Astrocyte (in vitro differentiated cells and primary cell): ENCODE measurements at regions not wholly inside any gene's neighbourhood (a gene's known extent, or its start where the extent isn't known, plus 50 kb on each side); places are given as distances from the start of the nearest gene placed in this dataset.

ENCODE experiments used
- DNase-seq: peaks from one replicate; pipeline ENCODE4 v3.0.0-alpha.2; 2010; ENCODE audit warnings: low read depth
- FAIRE-seq: peaks from 2 replicates; lab custom pipeline; 2011; peaks lifted over from hg19 to GRCh38; lab: Jason Lieb, UNC
- H2AFZ ChIP-seq: 2 replicates; pipeline ENCODE4 v1.6.0; 2012; ENCODE audit warnings: low read depth, low read length, inconsistent platforms
- H3K27ac ChIP-seq: 2 replicates; pipeline ENCODE4 v1.5.1; 2011; ENCODE audit warnings: low read depth, low read length, inconsistent platforms
- H3K27me3 ChIP-seq: 2 replicates; pipeline ENCODE4 v1.6.0; 2011; ENCODE audit warnings: low read length, inconsistent platforms; ENCODE audit not compliant: insufficient read depth
- H3K36me3 ChIP-seq: 2 replicates; pipeline ENCODE4 v1.5.1; 2011; ENCODE audit warnings: low read length, inconsistent platforms; ENCODE audit not compliant: insufficient read depth
- H3K4me1 ChIP-seq: 2 replicates; pipeline ENCODE4 v1.5.1; 2011; ENCODE audit warnings: low read length, inconsistent platforms; ENCODE audit not compliant: insufficient read depth
- H3K4me2 ChIP-seq: 2 replicates; pipeline ENCODE4 v1.6.0; 2012; ENCODE audit warnings: low read length, inconsistent platforms
- H3K4me3 ChIP-seq: 2 replicates; pipeline ENCODE4 v1.5.1; 2011; ENCODE audit warnings: low read depth, mild to moderate bottlenecking, low read length, inconsistent platforms; ENCODE audit not compliant: insufficient read depth
- H3K79me2 ChIP-seq: 2 replicates; pipeline ENCODE4 v1.6.0; 2012; ENCODE audit warnings: mild to moderate bottlenecking, low read length, inconsistent platforms; ENCODE audit not compliant: insufficient read depth
- H3K9ac ChIP-seq: 2 replicates; pipeline ENCODE4 v1.6.0; 2012; ENCODE audit warnings: mild to moderate bottlenecking, low read length, inconsistent platforms
- H3K9me3 ChIP-seq: 2 replicates; pipeline ENCODE4 v1.5.1; 2012; ENCODE audit warnings: low read depth, mild to moderate bottlenecking, low read length, inconsistent platforms; ENCODE audit not compliant: insufficient read depth
- H4K20me1 ChIP-seq: 2 replicates; pipeline ENCODE4 v1.6.0; 2012; ENCODE audit warnings: low read length, inconsistent platforms; ENCODE audit not compliant: insufficient read depth
- H3K27ac Mint-ChIP-seq: one replicate; pipeline ENCODE4 v1.8.0; 2021; ENCODE audit warnings: mild to moderate bottlenecking, mixed read lengths; ENCODE audit not compliant: unreplicated experiment
- H3K27me3 Mint-ChIP-seq: one replicate; pipeline ENCODE4 v1.8.0; 2021; ENCODE audit warnings: low read depth, mixed read lengths; ENCODE audit not compliant: unreplicated experiment
- H3K36me3 Mint-ChIP-seq: one replicate; pipeline ENCODE4 v1.8.0; 2021; ENCODE audit warnings: low read depth, mixed read lengths; ENCODE audit not compliant: unreplicated experiment
- H3K4me1 Mint-ChIP-seq: one replicate; pipeline ENCODE4 v1.8.0; 2021; ENCODE audit warnings: low read depth, mixed read lengths; ENCODE audit not compliant: unreplicated experiment
- H3K4me3 Mint-ChIP-seq: one replicate; pipeline ENCODE4 v1.8.0; 2021; ENCODE audit warnings: mild to moderate bottlenecking, moderate library complexity, mixed read lengths; ENCODE audit not compliant: unreplicated experiment
- H3K9me3 Mint-ChIP-seq: one replicate; pipeline ENCODE4 v1.8.0; 2021; ENCODE audit warnings: mild to moderate bottlenecking, mixed read lengths; ENCODE audit not compliant: unreplicated experiment
- CTCF ChIP-seq: IDR thresholded peaks from 2 replicates; pipeline ENCODE4 v1.5.1; 2011; ENCODE audit warnings: low read depth, mild to moderate bottlenecking, inconsistent platforms, low read length, moderate library complexity; ENCODE audit not compliant: insufficient read depth
- EZH2 ChIP-seq: IDR thresholded peaks from 2 replicates; pipeline ENCODE4 v1.6.1; 2012; ENCODE audit warnings: mild to moderate bottlenecking, low read length, inconsistent platforms; ENCODE audit not compliant: insufficient read depth

DNA sequence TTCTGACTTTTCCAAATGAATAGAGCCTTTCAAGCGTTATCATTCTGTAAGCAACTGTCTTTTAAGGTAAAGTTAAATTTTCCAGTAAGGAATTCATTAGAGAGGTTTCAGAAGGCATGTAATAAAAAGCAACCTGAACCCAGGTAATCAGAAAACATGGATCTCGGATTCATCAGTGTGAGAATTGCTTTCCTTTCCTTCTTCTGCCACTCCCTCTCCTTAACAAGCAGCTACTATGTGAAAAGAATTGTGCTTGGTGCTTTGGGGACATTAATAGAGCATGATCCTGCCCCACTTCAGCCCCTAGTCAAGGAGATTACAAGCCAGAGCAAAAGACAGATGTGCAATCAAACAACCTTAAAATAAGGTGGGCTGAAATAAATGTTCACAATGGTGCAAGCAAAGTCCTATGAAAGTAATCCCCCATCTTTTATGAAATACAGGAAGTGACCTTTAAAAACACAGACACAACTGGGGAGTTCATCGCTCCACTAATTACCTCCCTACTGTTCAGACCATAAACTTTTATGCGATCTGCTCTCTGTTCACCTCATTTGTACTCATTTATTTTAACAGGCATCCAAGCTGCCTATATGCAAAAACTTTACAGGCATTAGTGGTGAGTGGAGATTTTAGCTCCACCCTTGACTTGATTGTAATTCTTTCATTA is 122.9 kb upstream of the RASGEF1B start:
- H3K4me2 ChIP-seq, result no peak overlapping the region
- H3K4me1 ChIP-seq, result no peaks in the 10 kb centered on the region
- H3K9me3 ChIP-seq, result no peaks in the 10 kb centered on the region
- DNase-seq (no peak), FAIRE-seq (no peak)
- H3K36me3 ChIP-seq, result no peaks in the 10 kb centered on the region
- no peaks in the 10 kb centered on the region for H3K27me3 Mint-ChIP-seq
- no peak overlapping the region for H3K4me3 ChIP-seq
- no peaks in the 10 kb centered on the region for H3K9me3 Mint-ChIP-seq
- no peaks in the 10 kb centered on the region for H3K27me3 ChIP-seq
- TF ChIP-seq EZH2 (no peak), CTCF (no peak)
- no peak overlapping the region for H3K27ac Mint-ChIP-seq
- H3K36me3 Mint-ChIP-seq, result no peaks in the 10 kb centered on the region
- H3K27ac ChIP-seq, result no peak overlapping the region
- no peaks in the 10 kb centered on the region for H4K20me1 ChIP-seq
- H3K4me1 Mint-ChIP-seq, result no peaks in the 10 kb centered on the region
- H3K9ac ChIP-seq, result no peak overlapping the region
- H2AFZ ChIP-seq, result no peak overlapping the region
- no peak overlapping the region for H3K4me3 Mint-ChIP-seq
- H3K79me2 ChIP-seq, result no peaks in the 10 kb centered on the region

DNA sequence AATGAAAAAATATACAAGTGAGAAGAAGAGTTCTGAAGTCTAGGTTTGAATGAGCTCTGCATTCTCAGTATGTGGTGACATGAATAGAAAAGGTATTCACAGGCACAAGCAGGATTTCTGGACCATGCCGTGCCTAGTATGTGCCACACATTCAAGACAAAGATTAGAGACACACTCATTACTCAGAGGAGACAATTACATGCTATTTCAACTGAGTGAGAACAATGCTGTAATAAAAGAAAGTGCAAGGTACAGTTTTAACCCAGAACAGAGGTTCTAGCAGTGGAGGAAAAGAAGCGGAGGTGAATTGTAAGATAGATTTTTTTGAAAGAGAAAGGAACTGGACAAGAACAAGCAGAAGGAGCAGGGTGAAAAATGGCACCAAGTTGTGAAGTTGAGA is 121.0 kb upstream of the RASGEF1B start:
- H3K4me2 ChIP-seq, result no peak overlapping the region
- no peak for DNase-seq
- H3K36me3 ChIP-seq, result no peaks in the 10 kb centered on the region
- no peak overlapping the region for H3K9ac ChIP-seq
- Mint-ChIP-seq H3K27me3 (no peaks in the 10 kb centered on the region), H3K36me3 (no peaks in the 10 kb centered on the region), H3K9me3 (no peaks in the 10 kb centered on the region), H3K4me3 (no peak overlapping the region), H3K27ac (no peak overlapping the region), H3K4me1 (no peaks in the 10 kb centered on the region)
- no peaks in the 10 kb centered on the region for H4K20me1 ChIP-seq
- H3K27ac ChIP-seq, result no peak overlapping the region
- H2AFZ ChIP-seq, result no peak overlapping the region
- no peaks in the 10 kb centered on the region for H3K4me1 ChIP-seq
- FAIRE-seq, result no peak
- H3K9me3 ChIP-seq, result no peaks in the 10 kb centered on the region
- TF ChIP-seq CTCF, result no peak
- TF ChIP-seq EZH2, result no peak
- no peaks in the 10 kb centered on the region for H3K79me2 ChIP-seq
- no peak overlapping the region for H3K4me3 ChIP-seq
- H3K27me3 ChIP-seq, result no peaks in the 10 kb centered on the region

- Mint-ChIP-seq H3K4me1 (no peaks in the 10 kb centered on the region), H3K9me3 (no peaks in the 10 kb centered on the region), H3K4me3 (no peak overlapping the region), H3K27ac (no peak overlapping the region), H3K36me3 (no peaks in the 10 kb centered on the region), H3K27me3 (no peaks in the 10 kb centered on the region)
- no peak overlapping the region for H2AFZ ChIP-seq
- H3K9ac ChIP-seq, result no peak overlapping the region
- H3K27me3 ChIP-seq, result no peaks in the 10 kb centered on the region
- FAIRE-seq (no peak), DNase-seq (no peak)
- TF ChIP-seq CTCF (no peak), EZH2 (no peak)
- no peak overlapping the region for H3K27ac ChIP-seq
- H4K20me1 ChIP-seq, result no peaks in the 10 kb centered on the region
- H3K4me1 ChIP-seq, result no peaks in the 10 kb centered on the region
- no peaks in the 10 kb centered on the region for H3K9me3 ChIP-seq
- H3K4me3 ChIP-seq, result no peak overlapping the region
- no peaks in the 10 kb centered on the region for H3K36me3 ChIP-seq
- no peaks in the 10 kb centered on the region for H3K79me2 ChIP-seq
- H3K4me2 ChIP-seq, result no peak overlapping the region
Observed at GRCh38 chr4:81590596-81590995, 118.9 kb upstream of the RASGEF1B start.
